Thyroid gland (tissue), 4 donors: ENCODE measurements at regions not wholly inside any gene's neighbourhood (a gene's known extent, or its start where the extent isn't known, plus 50 kb on each side); places are given as distances from the start of the nearest gene placed in this dataset.

Experiments used
- POLR2A ChIP-seq, 2 donors: fragments of 450-650 bp; IDR thresholded peaks; one replicate each; pipeline ENCODE4 v1.6.1; 2017; ENCODE audit warnings: antibody characterized with exemption in 2 of 2, mild to moderate bottlenecking in 2 of 2, moderate library complexity in 1 of 2
- TF ChIP-seq, protein P1 (sequence below), 6 experiments: fragments of 200-600 bp in 3 of 6; fragments of 450-650 bp in 3 of 6; sonication (generic) in 3 of 6; IDR thresholded peaks; one replicate each; pipeline ENCODE4 v1.5.1; 2016 to 2019; ENCODE audit warnings: antibody characterized with exemption in 6 of 6, mild to moderate bottlenecking in 2 of 6, inconsistent platforms in 1 of 6, moderate library complexity in 1 of 6

GRCh38 chr2:151192681-151193080, 69.0 kb downstream of the RBM43 start:
- TF ChIP-seq, protein P1, sequence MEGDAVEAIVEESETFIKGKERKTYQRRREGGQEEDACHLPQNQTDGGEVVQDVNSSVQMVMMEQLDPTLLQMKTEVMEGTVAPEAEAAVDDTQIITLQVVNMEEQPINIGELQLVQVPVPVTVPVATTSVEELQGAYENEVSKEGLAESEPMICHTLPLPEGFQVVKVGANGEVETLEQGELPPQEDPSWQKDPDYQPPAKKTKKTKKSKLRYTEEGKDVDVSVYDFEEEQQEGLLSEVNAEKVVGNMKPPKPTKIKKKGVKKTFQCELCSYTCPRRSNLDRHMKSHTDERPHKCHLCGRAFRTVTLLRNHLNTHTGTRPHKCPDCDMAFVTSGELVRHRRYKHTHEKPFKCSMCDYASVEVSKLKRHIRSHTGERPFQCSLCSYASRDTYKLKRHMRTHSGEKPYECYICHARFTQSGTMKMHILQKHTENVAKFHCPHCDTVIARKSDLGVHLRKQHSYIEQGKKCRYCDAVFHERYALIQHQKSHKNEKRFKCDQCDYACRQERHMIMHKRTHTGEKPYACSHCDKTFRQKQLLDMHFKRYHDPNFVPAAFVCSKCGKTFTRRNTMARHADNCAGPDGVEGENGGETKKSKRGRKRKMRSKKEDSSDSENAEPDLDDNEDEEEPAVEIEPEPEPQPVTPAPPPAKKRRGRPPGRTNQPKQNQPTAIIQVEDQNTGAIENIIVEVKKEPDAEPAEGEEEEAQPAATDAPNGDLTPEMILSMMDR (IDR thresholded peaks at IDR 0.05): no peak
- no peak for TF ChIP-seq POLR2A (IDR thresholded peaks at IDR 0.05)
